GM21825 (cell line): ENCODE measurements at regions not wholly inside any gene's neighbourhood (a gene's known extent, or its start where the extent isn't known, plus 50 kb on each side); places are given as distances from the start of the nearest gene placed in this dataset.

Experiments used
- ATAC-seq: cut with Tn5 transposase; IDR thresholded peaks from one replicate; pipeline ENCODE4 v1.9.1; 2021; ENCODE audit warnings: mild to moderate bottlenecking, moderate library complexity; ENCODE audit not compliant: unreplicated experiment

GRCh38 chr7:21356616-21357015 is 71.3 kb upstream of the SP4 start:
- no peak for ATAC-seq

- no peak for ATAC-seq
These were observed 70.5 kb upstream of the SP4 start for GRCh38 chr7:21357151-21358097.

- no peak for ATAC-seq
These were observed 69.2 kb upstream of the SP4 start for GRCh38 chr7:21358648-21359047.

GRCh38 chr7:21359163-21359562 is 68.7 kb upstream of the SP4 start:
- ATAC-seq: no peak

GRCh38 chr7:21361413-21362125 is 66.3 kb upstream of the SP4 start:
- ATAC-seq: no peak

- no peak for ATAC-seq
These were observed 63.0 kb upstream of the SP4 start for GRCh38 chr7:21364801-21365271.

GRCh38 chr7:21365866-21366624 is 61.8 kb upstream of the SP4 start:
- no peak for ATAC-seq

GRCh38 chr7:21367081-21367480 is 60.8 kb upstream of the SP4 start:
- no peak for ATAC-seq

- no peak for ATAC-seq
These were observed 60.3 kb upstream of the SP4 start for GRCh38 chr7:21367537-21367936.

- no peak for ATAC-seq
These were observed 59.6 kb upstream of the SP4 start for GRCh38 chr7:21368317-21368716.

GRCh38 chr7:21370283-21370982 is 57.5 kb upstream of the SP4 start:
- ATAC-seq: no peak

GRCh38 chr7:21371360-21371759 is 56.5 kb upstream of the SP4 start:
- ATAC-seq: no peak

GRCh38 chr7:21373031-21373430 is 54.9 kb upstream of the SP4 start:
- ATAC-seq: no peak

GRCh38 chr7:21374134-21374533 is 53.7 kb upstream of the SP4 start:
- ATAC-seq: no peak

- no peak for ATAC-seq
These were observed 50.3 kb upstream of the SP4 start for GRCh38 chr7:21377545-21377944.
